Neural progenitor cell (in vitro differentiated cells): ENCODE measurements at regions not wholly inside any gene's neighbourhood (a gene's known extent, or its start where the extent isn't known, plus 50 kb on each side); places are given as distances from the start of the nearest gene placed in this dataset.

Experiments
- EZH2 ChIP-seq: fragments of 200-600 bp; sonication (generic); IDR thresholded peaks from 2 replicates; pipeline ENCODE4 v1.6.1; 2017; ENCODE audit warnings: antibody characterized with exemption, mild to moderate bottlenecking, moderate library complexity
- EZH2phosphoT487 ChIP-seq: fragments of 200-600 bp; sonication (generic); IDR thresholded peaks from 2 replicates; pipeline ENCODE4 v1.6.1; 2017; ENCODE audit warnings: antibody characterized with exemption
- TF ChIP-seq, protein P1 (sequence below): fragments of 200-600 bp; sonication (generic); IDR thresholded peaks from 2 replicates; pipeline ENCODE4 v1.5.1; 2017; ENCODE audit warnings: antibody characterized with exemption, mild to moderate bottlenecking

GRCh38 chr6:9540126-9540525 is 874.7 kb downstream of the TFAP2A start:
- TF ChIP-seq, protein P1, sequence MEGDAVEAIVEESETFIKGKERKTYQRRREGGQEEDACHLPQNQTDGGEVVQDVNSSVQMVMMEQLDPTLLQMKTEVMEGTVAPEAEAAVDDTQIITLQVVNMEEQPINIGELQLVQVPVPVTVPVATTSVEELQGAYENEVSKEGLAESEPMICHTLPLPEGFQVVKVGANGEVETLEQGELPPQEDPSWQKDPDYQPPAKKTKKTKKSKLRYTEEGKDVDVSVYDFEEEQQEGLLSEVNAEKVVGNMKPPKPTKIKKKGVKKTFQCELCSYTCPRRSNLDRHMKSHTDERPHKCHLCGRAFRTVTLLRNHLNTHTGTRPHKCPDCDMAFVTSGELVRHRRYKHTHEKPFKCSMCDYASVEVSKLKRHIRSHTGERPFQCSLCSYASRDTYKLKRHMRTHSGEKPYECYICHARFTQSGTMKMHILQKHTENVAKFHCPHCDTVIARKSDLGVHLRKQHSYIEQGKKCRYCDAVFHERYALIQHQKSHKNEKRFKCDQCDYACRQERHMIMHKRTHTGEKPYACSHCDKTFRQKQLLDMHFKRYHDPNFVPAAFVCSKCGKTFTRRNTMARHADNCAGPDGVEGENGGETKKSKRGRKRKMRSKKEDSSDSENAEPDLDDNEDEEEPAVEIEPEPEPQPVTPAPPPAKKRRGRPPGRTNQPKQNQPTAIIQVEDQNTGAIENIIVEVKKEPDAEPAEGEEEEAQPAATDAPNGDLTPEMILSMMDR: no peak
- TF ChIP-seq EZH2 (no peak), EZH2phosphoT487 (no peak)
